BLaER1 treated with 17β-estradiol and CSF1 and Interleukin-3, amounts not matched to agents 10 nM and 100 nM (cell line): ENCODE measurements at regions not wholly inside any gene's neighbourhood (a gene's known extent, or its start where the extent isn't known, plus 50 kb on each side); places are given as distances from the start of the nearest gene placed in this dataset.

ENCODE experiments used
- H3K27ac ChIP-seq, 11 experiments: shearing (Covaris generic); formaldehyde crosslinking; 2 replicates each; pipeline ENCODE4 v1.8.1; 2022
- H3K27me3 ChIP-seq, 11 experiments: shearing (Covaris generic); formaldehyde crosslinking; 2 replicates each; pipeline ENCODE4 v1.8.1; 2022
- H3K36me3 ChIP-seq, 11 experiments: shearing (Covaris generic); formaldehyde crosslinking; 2 replicates each; pipeline ENCODE4 v1.8.1; 2022
- H3K4me1 ChIP-seq, 10 experiments: shearing (Covaris generic); formaldehyde crosslinking; 2 replicates each; pipeline ENCODE4 v1.8.1; 2022
- H3K4me2 ChIP-seq, 11 experiments: shearing (Covaris generic); formaldehyde crosslinking; 2 replicates each; pipeline ENCODE4 v1.8.1; 2022
- H3K4me3 ChIP-seq, 10 experiments: shearing (Covaris generic); formaldehyde crosslinking; 2 replicates each; pipeline ENCODE4 v1.8.1; 2022
- H3K9ac ChIP-seq, 11 experiments: shearing (Covaris generic); formaldehyde crosslinking; 2 replicates each; pipeline ENCODE4 v1.8.1; 2022
- H3K9me3 ChIP-seq, 11 experiments: shearing (Covaris generic); formaldehyde crosslinking; replicated peaks in 1 of 11; 2 replicates each; pipeline ENCODE4 v1.8.1; 2022
- H4K20me1 ChIP-seq, 11 experiments: shearing (Covaris generic); formaldehyde crosslinking; 2 replicates each; pipeline ENCODE4 v1.8.1; 2022
- Cebpa-rat ChIP-seq, 11 experiments: shearing (Covaris generic); IDR thresholded peaks; 2 replicates each; pipeline ENCODE4 v1.8.1; 2022

GRCh38 chr4:125679989-125680388 lies 365.2 kb downstream of the FAT4 start:
- peaks cover 0 to 4% (median 0%) of the 10 kb centered on the region in 10 experiments; a peak in 1 of 20 replicates for H3K4me1 ChIP-seq
- H4K20me1 ChIP-seq = no peaks in the 10 kb centered on the region
- TF ChIP-seq Cebpa-rat (IDR thresholded peaks at IDR 0.05) = no peak
- H3K36me3 ChIP-seq = no peaks in the 10 kb centered on the region
- no peak overlapping the region for H3K4me2 ChIP-seq
- no peak overlapping the region for H3K4me3 ChIP-seq
- no peaks in the 10 kb centered on the region for H3K27me3 ChIP-seq
- no peak overlapping the region for H3K9ac ChIP-seq
- H3K27ac ChIP-seq = no peak overlapping the region
- H3K9me3 ChIP-seq = no peaks in the 10 kb centered on the region

- H3K4me2 ChIP-seq = no peak overlapping the region
Observed at GRCh38 chr4:125681240-125681639, 366.5 kb downstream of the FAT4 start.

GRCh38 chr4:125682730-125683129 lies 368.0 kb downstream of the FAT4 start:
- H3K4me2 ChIP-seq = no peak overlapping the region
- no peaks in the 10 kb centered on the region for H3K27me3 ChIP-seq
- H3K4me1 ChIP-seq = peaks cover 0 to 3% (median 0%) of the 10 kb centered on the region in 10 experiments; a peak in 1 of 20 replicates
- no peak overlapping the region for H3K4me3 ChIP-seq
- H3K36me3 ChIP-seq = no peaks in the 10 kb centered on the region
- TF ChIP-seq Cebpa-rat (IDR thresholded peaks at IDR 0.05) = no peak
- H3K27ac ChIP-seq = no peak overlapping the region
- H3K9me3 ChIP-seq = no peaks in the 10 kb centered on the region
- no peaks in the 10 kb centered on the region for H4K20me1 ChIP-seq
- H3K9ac ChIP-seq = no peak overlapping the region

More at GRCh38 chr4:125681240-125681639, 366.5 kb downstream of the FAT4 start:
- Histone ChIP-seq H3K27me3 (no peaks in the 10 kb centered on the region), H3K4me3 (no peak overlapping the region), H3K27ac (no peak overlapping the region), H3K4me1 (peaks cover 0 to 4% (median 0%) of the 10 kb centered on the region in 10 experiments; a peak in 1 of 20 replicates), H3K9ac (no peak overlapping the region), H3K9me3 (no peaks in the 10 kb centered on the region), H4K20me1 (no peaks in the 10 kb centered on the region), H3K36me3 (no peaks in the 10 kb centered on the region)
- no peak for TF ChIP-seq Cebpa-rat (IDR thresholded peaks at IDR 0.05)

- no peaks in the 10 kb centered on the region for H3K36me3 ChIP-seq
- no peaks in the 10 kb centered on the region for H3K4me1 ChIP-seq
- H3K4me3 ChIP-seq = no peak overlapping the region
Observed at GRCh38 chr4:125688841-125689240, 374.1 kb downstream of the FAT4 start.

GRCh38 chr4:125689805-125690204 lies 375.1 kb downstream of the FAT4 start:
- H3K4me1 ChIP-seq = no peaks in the 10 kb centered on the region
- H3K9ac ChIP-seq = no peak overlapping the region
- no peaks in the 10 kb centered on the region for H4K20me1 ChIP-seq
- H3K9me3 ChIP-seq = no peaks in the 10 kb centered on the region
- H3K27ac ChIP-seq = no peak overlapping the region
- H3K27me3 ChIP-seq = no peaks in the 10 kb centered on the region
- TF ChIP-seq Cebpa-rat (IDR thresholded peaks at IDR 0.05) = no peak
- no peak overlapping the region for H3K4me2 ChIP-seq
- no peak overlapping the region for H3K4me3 ChIP-seq
- H3K36me3 ChIP-seq = no peaks in the 10 kb centered on the region

More at GRCh38 chr4:125688841-125689240, 374.1 kb downstream of the FAT4 start:
- Histone ChIP-seq H3K9ac (no peak overlapping the region), H3K4me2 (no peak overlapping the region), H3K9me3 (no peaks in the 10 kb centered on the region), H3K27me3 (no peaks in the 10 kb centered on the region), H3K27ac (no peak overlapping the region), H4K20me1 (no peaks in the 10 kb centered on the region)
- TF ChIP-seq Cebpa-rat (IDR thresholded peaks at IDR 0.05) = no peak

GRCh38 chr4:125693228-125693627 lies 378.5 kb downstream of the FAT4 start:
- Histone ChIP-seq H3K9ac (no peak overlapping the region), H3K9me3 (peaks cover 0 to 11% (median 6%) of the 10 kb centered on the region in 11 experiments; a peak in 10 of 22 replicates), H3K4me3 (no peak overlapping the region), H3K4me1 (no peaks in the 10 kb centered on the region), H3K4me2 (no peak overlapping the region), H3K27ac (no peak overlapping the region), H3K27me3 (no peaks in the 10 kb centered on the region), H4K20me1 (no peaks in the 10 kb centered on the region), H3K36me3 (no peaks in the 10 kb centered on the region)
- no peak for TF ChIP-seq Cebpa-rat (IDR thresholded peaks at IDR 0.05)

GRCh38 chr4:125702406-125702805 lies 387.7 kb downstream of the FAT4 start:
- Histone ChIP-seq H4K20me1 (no peaks in the 10 kb centered on the region), H3K4me1 (peaks cover 0 to 12% (median 0%) of the 10 kb centered on the region in 10 experiments; a peak in 3 of 20 replicates), H3K4me2 (no peak overlapping the region), H3K9me3 (peaks cover 0 to 11% (median 6%) of the 10 kb centered on the region in 11 experiments; a peak in 10 of 22 replicates), H3K36me3 (no peaks in the 10 kb centered on the region), H3K27me3 (no peaks in the 10 kb centered on the region), H3K27ac (no peak overlapping the region), H3K9ac (no peak overlapping the region), H3K4me3 (no peak overlapping the region)
- TF ChIP-seq Cebpa-rat (IDR thresholded peaks at IDR 0.05) = no peak

- no peak for TF ChIP-seq Cebpa-rat (IDR thresholded peaks at IDR 0.05)
Observed at GRCh38 chr4:125703443-125703842, 388.7 kb downstream of the FAT4 start.

GRCh38 chr4:125704726-125705125 lies 390.0 kb downstream of the FAT4 start:
- no peak overlapping the region for H3K27ac ChIP-seq
- H3K27me3 ChIP-seq = no peaks in the 10 kb centered on the region
- H3K9me3 ChIP-seq = 0 out of 22 replicates have a peak, but pooled peaks cover 0 to 6% (median 0%) of the 10 kb centered on the region in 11 experiments
- H3K9ac ChIP-seq = no peak overlapping the region
- no peaks in the 10 kb centered on the region for H4K20me1 ChIP-seq
- H3K4me3 ChIP-seq = no peak overlapping the region
- TF ChIP-seq Cebpa-rat (IDR thresholded peaks at IDR 0.05) = no peak
- H3K4me2 ChIP-seq = no peak overlapping the region
- H3K36me3 ChIP-seq = no peaks in the 10 kb centered on the region
- H3K4me1 ChIP-seq = peaks cover 0 to 12% (median 0%) of the 10 kb centered on the region in 10 experiments; a peak in 3 of 20 replicates

More at GRCh38 chr4:125703443-125703842, 388.7 kb downstream of the FAT4 start:
- no peak overlapping the region for H3K4me3 ChIP-seq
- 0 out of 22 replicates have a peak overlapping the region, but pooled peaks of 1 of the 11 experiments have one; percentile 13 for H3K4me2 ChIP-seq
- no peaks in the 10 kb centered on the region for H4K20me1 ChIP-seq
- H3K27ac ChIP-seq = no peak overlapping the region
- H3K9ac ChIP-seq = no peak overlapping the region
- no peaks in the 10 kb centered on the region for H3K36me3 ChIP-seq
- H3K9me3 ChIP-seq = 0 out of 22 replicates have a peak, but pooled peaks cover 0 to 6% (median 0%) of the 10 kb centered on the region in 11 experiments
- H3K27me3 ChIP-seq = no peaks in the 10 kb centered on the region
- peaks cover 0 to 12% (median 0%) of the 10 kb centered on the region in 10 experiments; a peak in 3 of 20 replicates for H3K4me1 ChIP-seq

GRCh38 chr4:125705681-125706080 lies 390.9 kb downstream of the FAT4 start:
- TF ChIP-seq Cebpa-rat (IDR thresholded peaks at IDR 0.05) = no peak
- H3K4me1 ChIP-seq = peaks cover 0 to 12% (median 0%) of the 10 kb centered on the region in 10 experiments; a peak in 3 of 20 replicates
- no peak overlapping the region for H3K4me2 ChIP-seq
- no peak overlapping the region for H3K9ac ChIP-seq
- 0 out of 22 replicates have a peak, but pooled peaks cover 0 to 6% (median 0%) of the 10 kb centered on the region in 11 experiments for H3K9me3 ChIP-seq
- no peaks in the 10 kb centered on the region for H3K27me3 ChIP-seq
- H3K27ac ChIP-seq = no peak overlapping the region
- no peaks in the 10 kb centered on the region for H3K36me3 ChIP-seq
- no peaks in the 10 kb centered on the region for H4K20me1 ChIP-seq
- H3K4me3 ChIP-seq = no peak overlapping the region
